GM21526 (cell line): ENCODE measurements at regions not wholly inside any gene's neighbourhood (a gene's known extent, or its start where the extent isn't known, plus 50 kb on each side); places are given as distances from the start of the nearest gene placed in this dataset.

Experiments used
- ATAC-seq: cut with Tn5 transposase; IDR thresholded peaks from one replicate; pipeline ENCODE4 v1.9.1; 2021; ENCODE audit warnings: moderate library complexity; ENCODE audit not compliant: unreplicated experiment, low FRiP score

DNA sequence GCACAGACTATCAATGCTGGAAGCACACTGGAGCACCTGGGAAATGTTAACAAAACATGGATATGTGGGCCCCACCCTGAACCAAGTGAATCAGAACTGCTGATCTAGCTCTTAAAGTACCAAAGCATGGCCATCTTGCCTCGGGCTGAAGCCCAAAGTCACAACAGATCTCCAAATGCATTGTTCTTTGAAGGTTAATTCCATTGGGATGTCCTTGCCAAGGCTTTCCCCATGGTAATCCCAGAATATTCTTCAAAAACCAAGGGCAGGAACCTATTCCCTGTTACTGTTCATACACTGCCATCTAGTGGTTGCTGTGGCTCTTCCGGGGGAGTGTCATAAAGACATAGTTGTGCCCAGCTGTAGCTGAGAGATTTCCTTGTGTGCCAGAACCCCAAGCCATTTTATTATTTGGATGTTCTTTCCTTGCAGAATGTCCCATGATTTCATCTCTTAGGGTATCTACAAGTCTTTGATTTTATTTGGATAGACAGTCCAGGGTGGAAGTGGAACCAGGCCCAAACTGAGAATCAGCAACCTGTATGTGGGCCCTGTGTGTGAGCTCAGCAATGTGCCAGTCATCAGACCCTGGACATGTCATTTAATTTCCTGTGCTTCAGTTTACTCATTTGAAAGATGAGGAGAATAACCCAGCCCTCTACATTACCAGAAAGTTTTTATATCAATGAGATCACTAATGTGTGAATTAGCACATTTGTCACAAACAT is 290.0 kb downstream of the ACTL7B start:
- ATAC-seq: peak; percentile 74

DNA sequence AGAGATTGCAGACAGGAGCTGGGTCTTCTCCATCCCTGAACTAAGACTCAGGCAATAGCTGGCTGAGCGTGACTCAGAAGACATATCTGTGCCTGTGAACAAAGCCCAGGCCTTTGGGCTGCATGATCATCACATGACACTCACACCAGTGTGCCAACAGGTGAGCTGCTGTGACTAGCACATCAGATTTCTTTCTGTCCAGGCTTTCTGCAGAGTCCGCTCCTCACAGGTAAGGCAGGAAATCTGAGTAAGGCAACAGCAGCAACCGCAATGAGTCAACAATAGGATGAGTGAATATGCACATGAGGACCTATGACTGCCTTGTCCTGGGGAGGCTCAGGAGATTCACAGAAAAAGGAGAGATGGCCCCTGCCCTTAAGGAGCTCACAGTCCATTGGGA is 293.6 kb downstream of the ACTL7B start:
- ATAC-seq: no peak

GRCh38 chr9:108559432-108559831 is 296.4 kb downstream of the ACTL7B start:
- ATAC-seq: no peak

- ATAC-seq: no peak
Measured at GRCh38 chr9:108554831-108555230, 301.0 kb downstream of the ACTL7B start.

DNA sequence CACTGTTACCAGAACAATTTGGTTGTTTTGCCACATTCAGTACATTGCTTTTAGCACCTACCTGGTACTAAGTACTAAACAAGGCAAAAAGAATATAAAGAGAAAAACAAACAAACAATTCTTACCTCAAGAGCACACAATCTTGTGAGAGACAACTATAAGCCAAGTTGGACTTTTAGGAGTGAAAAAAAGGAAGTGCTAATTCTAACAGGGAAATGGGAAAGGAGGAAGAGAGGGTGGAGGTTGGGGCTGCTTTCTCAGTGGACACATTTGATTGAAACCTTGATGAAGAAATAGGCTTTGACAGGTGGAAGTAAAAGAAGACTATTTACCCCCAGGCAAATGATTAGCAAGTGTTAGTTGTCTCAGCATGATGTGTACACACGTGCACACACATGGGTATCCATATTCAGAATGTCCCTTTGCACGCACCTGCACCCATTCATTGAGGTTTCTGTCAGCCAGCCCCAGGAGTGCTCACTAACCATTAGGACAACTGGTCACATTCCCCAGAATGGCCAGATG is 302.6 kb downstream of the ACTL7B start:
- ATAC-seq: no peak

- ATAC-seq: no peak
Measured at GRCh38 chr9:108552459-108553040, 303.2 kb downstream of the ACTL7B start.

DNA sequence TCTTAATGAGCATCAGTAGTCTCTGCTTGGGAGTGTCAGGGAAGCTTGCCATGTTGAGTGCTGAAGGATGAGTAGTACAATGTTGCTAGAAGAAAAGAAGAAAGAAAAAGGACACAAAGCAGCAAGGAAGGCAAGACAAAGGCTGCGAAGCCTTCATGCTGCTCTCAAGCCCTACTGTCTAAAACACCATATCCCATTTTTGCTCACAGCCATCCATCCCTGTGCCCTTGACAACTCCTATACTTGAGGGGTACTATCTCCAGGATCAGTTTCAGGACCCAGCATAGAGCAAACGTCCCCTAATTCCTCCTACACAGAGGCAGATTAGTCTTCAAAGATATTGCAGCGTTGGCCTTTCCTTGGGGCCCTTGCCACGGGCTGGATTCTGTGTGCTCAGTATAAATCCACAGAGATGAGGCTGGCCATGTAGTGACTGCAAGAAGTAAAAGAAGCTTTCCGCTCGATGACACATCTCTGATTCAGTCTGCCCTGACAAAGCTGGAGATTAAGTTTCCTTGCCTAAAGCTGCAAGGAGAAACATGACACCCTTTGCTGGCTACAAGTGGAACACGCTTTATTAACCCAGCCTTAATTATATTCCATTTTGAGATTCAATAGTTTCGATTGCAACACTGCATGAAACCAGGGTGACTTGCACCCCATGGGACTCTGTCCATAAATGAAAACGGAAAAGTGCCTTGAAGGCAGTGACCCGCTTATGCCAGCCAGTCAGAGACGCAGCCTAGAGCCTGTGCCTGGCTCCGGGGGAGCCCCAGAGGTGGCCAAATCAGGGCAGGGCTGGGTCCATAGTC is 304.6 kb downstream of the ACTL7B start:
- no peak for ATAC-seq

- no peak for ATAC-seq
Measured at GRCh38 chr9:108550106-108550505, 305.7 kb downstream of the ACTL7B start.

- ATAC-seq: no peak
Measured at GRCh38 chr9:108549184-108549583, 306.6 kb downstream of the ACTL7B start.

GRCh38 chr9:108547411-108548135 is 308.2 kb downstream of the ACTL7B start:
- ATAC-seq: no peak

DNA sequence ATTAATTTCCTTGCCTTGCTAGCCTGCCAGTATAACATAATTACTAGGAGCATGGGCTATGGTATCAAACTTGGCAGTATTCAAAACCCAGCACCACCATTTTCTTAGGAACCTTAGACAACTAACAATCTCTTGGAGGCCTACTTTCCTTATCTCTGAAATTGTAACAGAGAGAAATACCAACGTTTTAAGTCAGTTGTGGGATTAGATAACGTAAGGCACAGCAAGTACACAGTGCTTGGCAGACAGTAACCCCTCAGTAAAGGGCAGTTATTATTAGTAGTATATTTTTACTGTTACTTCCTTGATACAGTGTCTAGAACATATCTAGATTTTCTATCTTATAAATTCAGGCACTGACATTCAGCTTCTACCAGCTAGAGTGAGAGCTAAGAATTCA is 309.6 kb downstream of the ACTL7B start:
- no peak for ATAC-seq

DNA sequence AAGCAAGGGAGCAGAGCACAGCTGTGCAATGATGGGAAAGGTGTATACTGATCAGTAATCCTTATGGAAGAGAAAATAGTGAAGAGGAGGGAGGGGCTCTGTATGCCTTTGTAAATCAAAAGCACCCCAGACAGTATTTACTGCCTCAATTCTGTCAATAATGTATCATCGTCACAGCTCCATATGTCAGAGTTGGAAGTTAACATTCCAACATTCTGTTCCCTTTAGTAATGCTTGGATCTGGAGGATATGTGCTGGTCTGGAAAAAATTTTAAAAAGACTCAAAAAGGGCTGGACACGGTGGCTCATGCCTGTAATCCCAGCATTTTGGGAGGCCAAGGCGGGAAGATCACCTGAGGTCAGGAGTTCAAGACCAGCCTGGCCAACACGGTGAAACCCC is 310.4 kb downstream of the ACTL7B start:
- ATAC-seq: no peak

- no peak for ATAC-seq
Measured at GRCh38 chr9:108544866-108545265, 310.9 kb downstream of the ACTL7B start.

- ATAC-seq: no peak
Measured at GRCh38 chr9:108543251-108543778, 312.5 kb downstream of the ACTL7B start.

DNA sequence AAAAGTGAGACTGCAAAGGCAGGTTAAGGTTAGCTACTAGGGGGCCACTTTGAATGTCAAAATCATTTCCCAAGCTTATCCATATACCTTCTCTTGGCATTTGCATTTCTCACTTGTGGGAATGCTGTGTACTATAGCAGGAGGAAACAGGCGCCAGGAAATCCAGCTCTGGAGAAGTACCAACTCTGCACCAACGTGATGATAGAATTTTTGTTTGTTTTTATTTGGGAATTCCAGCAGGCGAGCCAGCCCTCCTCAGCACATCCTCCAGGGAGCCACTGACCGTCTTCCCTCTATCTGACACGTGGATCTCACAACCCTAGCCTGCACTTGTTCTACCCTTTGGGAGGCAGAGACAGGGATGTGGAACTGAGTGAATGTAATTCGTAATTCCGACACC is 318.0 kb downstream of the ACTL7B start:
- no peak for ATAC-seq

DNA sequence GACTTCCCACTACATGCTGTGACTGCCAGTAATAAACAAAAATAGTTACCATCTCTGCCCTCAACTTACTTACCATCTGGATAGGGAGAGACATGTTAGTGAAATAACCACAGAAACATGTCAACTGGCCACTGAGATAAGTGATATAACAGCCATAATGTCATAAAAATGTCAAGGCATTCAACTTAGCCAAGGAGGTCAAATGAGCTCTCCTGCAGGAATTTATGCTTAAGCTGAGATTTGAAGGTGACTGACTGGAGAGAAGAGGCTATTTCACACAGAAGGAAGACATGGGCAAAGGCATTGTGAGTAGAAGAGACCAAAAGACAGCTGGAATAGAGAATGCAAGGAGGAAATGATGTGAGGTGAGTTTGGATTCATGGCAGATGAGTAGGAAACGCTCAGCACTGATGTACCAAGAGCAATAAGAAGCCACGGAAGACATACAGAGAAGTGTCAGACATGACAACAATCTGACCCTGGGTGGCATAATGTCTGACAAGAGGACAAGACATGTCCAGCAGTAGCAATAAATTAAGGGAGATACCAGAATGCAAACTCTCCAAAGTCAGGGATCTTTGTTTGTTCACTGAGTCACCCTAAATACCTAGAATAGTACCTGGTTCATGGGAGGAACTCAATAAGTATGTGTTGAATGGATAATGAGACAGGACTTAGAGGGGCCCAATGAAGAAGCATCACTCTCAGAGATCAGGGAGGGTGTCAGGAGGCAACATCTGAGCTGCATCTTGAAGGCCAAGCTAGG is 318.8 kb downstream of the ACTL7B start:
- ATAC-seq: no peak

DNA sequence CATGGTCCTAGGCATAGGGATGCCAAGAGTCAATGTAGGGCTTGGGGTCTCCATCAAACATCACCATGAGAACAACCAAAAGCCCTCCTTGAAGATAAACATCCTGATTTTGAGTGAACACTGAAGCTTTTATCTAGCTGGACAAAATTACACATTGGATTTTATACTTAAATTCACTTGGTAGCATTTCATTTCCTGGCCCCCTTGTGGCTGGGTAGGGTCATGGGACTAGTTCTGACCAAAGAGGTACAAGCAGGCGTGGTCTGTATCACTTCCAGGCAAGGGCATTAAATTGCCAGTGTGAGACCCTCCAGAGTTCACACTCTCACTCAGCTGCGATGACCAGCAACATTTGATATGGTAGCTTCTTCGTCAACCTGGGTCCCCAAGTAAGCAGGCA is 320.3 kb downstream of the ACTL7B start:
- ATAC-seq: peak; percentile 71

- ATAC-seq: no peak
Measured at GRCh38 chr9:108534741-108535140, 321.0 kb downstream of the ACTL7B start.

DNA sequence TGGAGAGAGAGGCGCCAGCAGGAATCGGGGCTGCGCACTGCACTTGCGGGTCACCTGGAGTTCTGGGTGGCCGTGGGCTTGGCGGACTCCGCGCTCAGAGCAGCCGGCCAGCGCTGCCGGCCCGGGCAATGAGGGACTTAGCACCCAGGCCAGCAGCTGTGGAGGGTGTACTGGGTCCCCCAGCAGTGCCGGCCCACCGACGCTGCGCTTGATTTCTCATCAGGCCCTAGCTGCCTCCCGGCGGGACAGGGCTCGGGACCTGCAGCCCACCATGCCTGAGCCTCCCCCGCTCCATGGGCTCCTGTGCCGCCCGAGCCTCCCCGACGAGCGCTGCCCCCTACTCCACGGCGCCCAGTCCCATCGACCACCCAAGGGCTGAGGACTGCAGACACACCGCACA is 325.6 kb downstream of the ACTL7B start:
- ATAC-seq: no peak

DNA sequence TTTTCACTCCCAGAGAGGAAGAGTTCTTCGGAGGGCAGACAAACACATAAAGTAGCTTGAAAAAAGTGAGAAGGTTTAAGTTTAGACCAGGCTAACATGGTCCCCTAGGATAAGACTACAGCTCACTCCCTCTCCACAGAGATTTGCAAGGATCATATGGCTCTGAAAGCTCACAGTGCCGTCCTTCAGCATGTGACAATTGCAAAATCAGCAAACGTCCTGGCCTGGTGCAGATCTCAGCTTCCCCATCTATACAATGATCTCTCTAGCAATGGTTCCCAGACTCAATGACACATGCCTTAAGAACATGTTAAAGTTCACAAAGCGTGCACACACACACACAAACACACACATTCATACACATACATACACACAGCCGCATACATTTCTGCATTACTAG is 327.6 kb downstream of the ACTL7B start:
- ATAC-seq: no peak
